CD14-positive monocyte (primary cell): ENCODE measurements at regions not wholly inside any gene's neighbourhood (a gene's known extent, or its start where the extent isn't known, plus 50 kb on each side); places are given as distances from the start of the nearest gene placed in this dataset.

ENCODE experiments used
- DNase-seq, 3 donors: peaks; one replicate each; pipeline ENCODE4 v3.0.0-alpha.2; 2011 to 2022
- H2AFZ ChIP-seq: 2 replicates; pipeline ENCODE4 v1.6.0; 2012; ENCODE audit warnings: mild to moderate bottlenecking, low read depth, low read length, inconsistent platforms; ENCODE audit not compliant: insufficient read depth, poor library complexity, severe bottlenecking
- H3K27ac ChIP-seq, 2 donors: 1 replicate in 1 of 2; 2 replicates in 1 of 2; pipeline ENCODE4 v1.5.1; 2012 to 2013; ENCODE audit warnings: low read length in 2 of 2, control low read depth in 1 of 2, inconsistent platforms in 1 of 2, low read depth in 1 of 2, mild to moderate bottlenecking in 1 of 2
- H3K27me3 ChIP-seq, 2 donors: one replicate each; pipeline versions ENCODE4 v1.6.0 to v1.6.1; 2011 to 2013; ENCODE audit warnings: low read length in 2 of 2; ENCODE audit not compliant: control insufficient read depth in 2 of 2, insufficient read depth in 2 of 2
- H3K36me3 ChIP-seq, 2 donors: replicated peaks in 1 of 2; 1 replicate in 1 of 2; 2 replicates in 1 of 2; pipeline versions ENCODE4 v1.5.1 to v1.6.1; 2012 to 2013; ENCODE audit warnings: low read length in 2 of 2, control low read depth in 1 of 2, inconsistent platforms in 1 of 2, mild to moderate bottlenecking in 1 of 2; ENCODE audit not compliant: insufficient read depth in 2 of 2, control insufficient read depth in 1 of 2
- H3K4me1 ChIP-seq, 2 donors: 1 replicate in 1 of 2; 2 replicates in 1 of 2; pipeline versions ENCODE4 v1.5.1 to v1.6.1; 2012 to 2013; ENCODE audit warnings: low read length in 2 of 2, control low read depth in 1 of 2, inconsistent platforms in 1 of 2, mild to moderate bottlenecking in 1 of 2, moderate library complexity in 1 of 2; ENCODE audit not compliant: insufficient read depth in 2 of 2, control insufficient read depth in 1 of 2
- H3K4me2 ChIP-seq: replicated peaks from 2 replicates; pipeline ENCODE3; 2012; ENCODE audit warnings: low read length, moderate library complexity, mild to moderate bottlenecking; ENCODE audit not compliant: poor library complexity, severe bottlenecking; ENCODE audit errors: extremely low read depth
- H3K4me3 ChIP-seq, 3 experiments: fragments of 200-600 bp in 1 of 3; sonication (generic) in 1 of 3; replicated peaks in 1 of 3; 1 replicate in 2 of 3; 2 replicates in 1 of 3; pipeline ENCODE4 v1.5.1; 2011 to 2013; ENCODE audit warnings: low read length in 3 of 3, mild to moderate bottlenecking in 3 of 3, control low read depth in 2 of 3, low read depth in 2 of 3, inconsistent platforms in 1 of 3, moderate library complexity in 1 of 3
- H3K79me2 ChIP-seq: 2 replicates; pipeline ENCODE4 v1.6.0; 2012; ENCODE audit warnings: mild to moderate bottlenecking, control low read depth, inconsistent platforms, low read length, moderate library complexity; ENCODE audit not compliant: insufficient read depth
- H3K9ac ChIP-seq: 2 replicates; pipeline ENCODE4 v1.6.0; 2017; ENCODE audit warnings: low read length, mild to moderate bottlenecking; ENCODE audit not compliant: insufficient read depth, poor library complexity, severe bottlenecking
- H3K9me3 ChIP-seq, 2 donors: replicated peaks in 1 of 2; 1 replicate in 1 of 2; 2 replicates in 1 of 2; pipeline versions ENCODE4 v1.5.1 to v1.6.1; 2012 to 2013; ENCODE audit warnings: low read length in 2 of 2, control low read depth in 1 of 2; ENCODE audit not compliant: control insufficient read depth in 1 of 2, insufficient read depth in 1 of 2
- H4K20me1 ChIP-seq: 2 replicates; pipeline ENCODE4 v1.6.0; 2012; ENCODE audit warnings: mild to moderate bottlenecking, low read length, control low read depth, moderate library complexity; ENCODE audit not compliant: insufficient read depth
- H3K27ac Mint-ChIP-seq, 7 donors: one replicate each; pipeline ENCODE4 v1.8.0; 2020; ENCODE audit warnings: mild to moderate bottlenecking in 7 of 7, mixed read lengths in 7 of 7, moderate library complexity in 6 of 7, inconsistent platforms in 2 of 7
- H3K27me3 Mint-ChIP-seq, 3 donors: one replicate each; pipeline ENCODE4 v1.8.0; 2021 to 2022; ENCODE audit warnings: low read depth in 3 of 3, mild to moderate bottlenecking in 3 of 3, mixed read lengths in 3 of 3, moderate library complexity in 3 of 3, inconsistent platforms in 1 of 3
- H3K36me3 Mint-ChIP-seq, 2 donors: one replicate each; pipeline ENCODE4 v1.8.0; 2020; ENCODE audit warnings: mixed read lengths in 2 of 2, inconsistent platforms in 1 of 2, mild to moderate bottlenecking in 1 of 2
- H3K4me1 Mint-ChIP-seq: one replicate; pipeline ENCODE4 v1.8.0; 2020; ENCODE audit warnings: mild to moderate bottlenecking, mixed read lengths
- H3K4me3 Mint-ChIP-seq, 2 donors: one replicate each; pipeline ENCODE4 v1.8.0; 2020; ENCODE audit warnings: mild to moderate bottlenecking in 2 of 2, mixed read lengths in 2 of 2, moderate library complexity in 1 of 2
- H3K9me3 Mint-ChIP-seq, 7 donors: one replicate each; pipeline ENCODE4 v1.8.0; 2020 to 2022; ENCODE audit warnings: mixed read lengths in 7 of 7, mild to moderate bottlenecking in 6 of 7, moderate library complexity in 6 of 7, inconsistent platforms in 2 of 7
- WGBS: methylation state at CpG from one replicate; pipeline ENCODE4 v1.1.5; 2013; ENCODE audit warnings: missing lambda C conversion rate; ENCODE audit not compliant: insufficient coverage; 5-methylcytosine and 5-hydroxymethylcytosine counted together
- intact Hi-C, 2 donors: fragments of 100-400 bp; cut with micrococcal nuclease; formaldehyde crosslinking; loops; one replicate each; pipeline versions ENCODE4 v1.15.0 to v1.15.1; 2023
- TF ChIP-seq, protein P1 (sequence below): fragments of 200-600 bp; IDR thresholded peaks from one replicate; pipeline ENCODE4 v1.8.0; 2022; ENCODE audit warnings: antibody characterized with exemption, mild to moderate bottlenecking

DNA sequence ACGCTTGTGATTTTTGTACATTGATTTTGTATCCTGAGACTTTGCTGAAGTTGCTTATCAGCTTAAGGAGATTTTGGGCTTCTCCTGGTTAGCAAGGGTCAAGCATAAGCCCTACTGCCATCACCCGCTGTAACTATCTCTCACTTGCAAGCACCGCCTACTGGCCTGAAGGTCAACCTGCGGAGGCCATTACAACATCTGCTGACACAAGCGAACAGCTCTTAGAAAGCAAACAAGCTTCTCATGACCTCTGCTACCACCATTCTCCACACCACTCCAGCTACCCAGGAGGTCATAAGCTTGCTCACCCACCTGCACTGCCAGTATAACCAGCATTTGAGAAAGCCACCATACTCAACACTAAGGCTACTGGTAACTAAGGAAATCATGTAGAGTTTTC lies 288.4 kb upstream of the KIRREL3 start:
- no peak overlapping the region for H3K27ac ChIP-seq
- TF ChIP-seq, protein P1, sequence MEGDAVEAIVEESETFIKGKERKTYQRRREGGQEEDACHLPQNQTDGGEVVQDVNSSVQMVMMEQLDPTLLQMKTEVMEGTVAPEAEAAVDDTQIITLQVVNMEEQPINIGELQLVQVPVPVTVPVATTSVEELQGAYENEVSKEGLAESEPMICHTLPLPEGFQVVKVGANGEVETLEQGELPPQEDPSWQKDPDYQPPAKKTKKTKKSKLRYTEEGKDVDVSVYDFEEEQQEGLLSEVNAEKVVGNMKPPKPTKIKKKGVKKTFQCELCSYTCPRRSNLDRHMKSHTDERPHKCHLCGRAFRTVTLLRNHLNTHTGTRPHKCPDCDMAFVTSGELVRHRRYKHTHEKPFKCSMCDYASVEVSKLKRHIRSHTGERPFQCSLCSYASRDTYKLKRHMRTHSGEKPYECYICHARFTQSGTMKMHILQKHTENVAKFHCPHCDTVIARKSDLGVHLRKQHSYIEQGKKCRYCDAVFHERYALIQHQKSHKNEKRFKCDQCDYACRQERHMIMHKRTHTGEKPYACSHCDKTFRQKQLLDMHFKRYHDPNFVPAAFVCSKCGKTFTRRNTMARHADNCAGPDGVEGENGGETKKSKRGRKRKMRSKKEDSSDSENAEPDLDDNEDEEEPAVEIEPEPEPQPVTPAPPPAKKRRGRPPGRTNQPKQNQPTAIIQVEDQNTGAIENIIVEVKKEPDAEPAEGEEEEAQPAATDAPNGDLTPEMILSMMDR = no peak
- no peaks in the 10 kb centered on the region for H4K20me1 ChIP-seq
- H3K36me3 ChIP-seq = no peaks in the 10 kb centered on the region
- no peak overlapping the region for H3K9ac ChIP-seq
- WGBS = 93% methylated on average over 4 of the region's 5 CpGs
- peaks cover 6 to 9% of the 10 kb centered on the region in 2 donors for H3K9me3 ChIP-seq
- Mint-ChIP-seq H3K27ac (no peak overlapping the region), H3K27me3 (peaks cover 0 to 1% (median 0%) of the 10 kb centered on the region in 3 donors), H3K4me3 (no peak overlapping the region), H3K9me3 (peaks cover 0 to 12% (median 9%) of the 10 kb centered on the region in 7 donors), H3K4me1 (no peaks in the 10 kb centered on the region), H3K36me3 (no peaks in the 10 kb centered on the region)
- no peak overlapping the region for H3K4me3 ChIP-seq
- no peak for DNase-seq
- no peaks in the 10 kb centered on the region for H3K27me3 ChIP-seq
- H3K79me2 ChIP-seq = no peaks in the 10 kb centered on the region
- no peak overlapping the region for H2AFZ ChIP-seq
- no peak overlapping the region for H3K4me2 ChIP-seq
- intact Hi-C loops = no loop called here
- H3K4me1 ChIP-seq = no peaks in the 10 kb centered on the region

DNA sequence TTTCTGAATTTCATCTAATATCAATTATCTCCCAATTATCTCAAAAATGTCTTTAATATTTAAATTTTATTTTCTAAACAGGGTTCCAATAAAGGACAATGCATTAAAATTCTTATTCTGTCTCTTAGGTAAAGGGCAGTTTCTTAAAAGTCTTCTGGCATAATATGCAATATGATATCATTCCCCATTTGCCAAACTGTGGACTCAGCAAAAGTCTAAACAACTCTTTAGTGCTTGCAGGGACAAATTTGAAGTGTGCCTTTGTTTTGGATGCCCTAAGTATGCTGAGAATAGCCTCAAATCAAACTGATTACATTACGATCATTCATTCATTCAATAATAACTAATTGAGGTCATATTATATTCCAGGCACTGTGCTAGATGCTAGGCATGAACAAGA lies 281.0 kb upstream of the KIRREL3 start:
- intact Hi-C loops = no loop called here
- no peak for DNase-seq
- Histone ChIP-seq H3K4me1 (no peaks in the 10 kb centered on the region), H3K9me3 (no peaks in the 10 kb centered on the region), H3K27ac (no peak overlapping the region), H3K79me2 (no peaks in the 10 kb centered on the region), H3K4me2 (no peak overlapping the region), H3K36me3 (no peaks in the 10 kb centered on the region), H2AFZ (no peak overlapping the region), H3K9ac (no peak overlapping the region), H4K20me1 (no peaks in the 10 kb centered on the region), H3K27me3 (no peaks in the 10 kb centered on the region), H3K4me3 (no peak overlapping the region)
- no peaks in the 10 kb centered on the region for H3K9me3 Mint-ChIP-seq
- H3K4me1 Mint-ChIP-seq = no peaks in the 10 kb centered on the region
- H3K36me3 Mint-ChIP-seq = no peaks in the 10 kb centered on the region
- no peak overlapping the region for H3K27ac Mint-ChIP-seq
- no CpG with 5 or more reads among the region's 1 CpG for WGBS
- TF ChIP-seq, protein P1 = no peak
- H3K27me3 Mint-ChIP-seq = no peaks in the 10 kb centered on the region
- H3K4me3 Mint-ChIP-seq = no peak overlapping the region
